ENCODE measurements at regions not wholly inside any gene's neighbourhood (a gene's known extent, or its start where the extent isn't known, plus 50 kb on each side); places are given as distances from the start of the nearest gene placed in this dataset.

DNA sequence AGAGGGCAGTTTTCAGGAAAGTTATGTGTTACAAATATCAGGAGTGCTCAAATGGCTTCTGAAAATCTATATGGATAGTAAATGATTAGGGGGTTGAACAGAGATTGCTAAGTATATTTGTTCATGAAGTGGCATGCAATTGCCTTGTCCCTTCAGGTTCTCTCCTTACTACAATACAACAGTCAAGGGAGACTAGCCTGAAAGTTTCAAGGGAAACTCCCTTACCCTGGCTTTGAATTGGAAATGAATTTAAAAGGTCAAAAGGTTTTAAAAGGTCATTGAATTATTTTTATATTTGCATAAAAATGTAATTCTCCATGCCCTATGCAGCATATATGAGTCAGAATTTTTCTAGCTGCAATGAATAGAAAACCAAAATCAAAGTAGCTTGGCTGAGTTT is 253.1 kb upstream of the SYT1 start:
- DNase-seq: no peak

DNA sequence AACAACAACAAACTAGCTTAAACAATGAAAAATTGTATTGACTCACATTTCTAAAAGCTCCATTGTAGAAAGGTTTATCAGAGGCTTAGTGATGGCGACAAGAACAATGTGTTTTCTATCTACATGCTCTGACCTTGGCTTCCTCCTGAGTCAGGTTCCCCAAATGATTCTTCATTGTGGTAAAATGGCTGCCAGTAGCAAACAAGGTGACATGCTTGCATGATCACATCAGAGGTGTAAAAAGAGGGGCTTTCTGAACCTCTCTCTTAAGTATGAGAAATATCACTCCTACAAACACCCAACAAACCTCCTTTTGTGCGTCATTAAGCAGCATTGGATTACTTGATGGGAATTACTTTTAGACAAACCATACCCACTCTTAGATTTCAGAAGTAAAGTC is 252.4 kb upstream of the SYT1 start:
- DNase-seq: no peak

DNA sequence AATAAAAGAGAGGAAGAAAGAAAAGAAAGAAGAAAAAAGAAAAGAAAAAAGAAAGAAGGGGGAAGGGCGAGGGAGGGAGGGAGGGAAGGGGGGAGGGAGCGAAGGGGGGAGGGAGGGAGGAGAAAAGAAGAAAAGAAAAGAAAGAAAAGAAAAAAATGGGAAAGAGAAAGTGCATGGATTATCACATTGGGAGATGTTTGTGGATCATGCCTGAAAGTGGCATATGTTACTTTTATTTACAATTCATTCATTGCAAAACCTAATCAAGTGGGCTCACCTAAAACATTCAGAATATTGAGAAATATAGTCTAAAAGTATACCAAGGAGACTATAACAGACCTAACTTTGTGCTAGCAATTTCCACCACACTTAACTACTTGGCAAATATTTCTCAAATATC is 246.9 kb upstream of the SYT1 start:
- DNase-seq: no peak

DNA sequence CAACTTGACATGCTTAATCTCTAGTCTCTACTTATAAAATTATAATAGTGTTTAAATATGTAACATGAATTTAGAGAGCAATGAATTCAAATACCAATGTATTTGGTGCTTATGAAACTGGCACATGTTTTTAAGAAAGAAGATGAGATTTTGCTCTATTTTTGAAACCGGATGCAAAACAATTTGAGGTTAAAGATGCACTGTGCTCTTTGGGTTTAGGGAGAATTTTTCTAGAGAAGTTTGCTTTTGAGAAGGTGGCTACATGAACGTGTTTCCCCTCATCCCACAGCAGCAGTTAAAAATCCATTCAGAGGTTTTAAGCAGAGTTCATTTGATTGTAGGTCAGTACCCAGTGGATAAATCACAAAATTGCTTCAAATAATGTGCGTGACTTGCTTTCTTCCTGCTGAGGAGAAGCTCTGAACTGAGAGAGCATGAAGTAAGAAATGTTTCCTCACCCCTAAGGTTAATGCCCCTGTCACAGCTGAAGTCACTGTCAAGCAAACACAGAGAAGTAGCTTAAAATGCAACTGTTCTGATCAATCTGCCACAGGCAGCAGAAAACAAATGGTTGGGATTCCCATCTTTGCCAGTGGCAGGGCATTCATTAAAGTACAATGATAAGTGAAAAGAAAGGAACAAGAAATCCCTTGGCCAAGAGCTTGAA is 241.9 kb upstream of the SYT1 start:
- DNase-seq: no peak

DNA sequence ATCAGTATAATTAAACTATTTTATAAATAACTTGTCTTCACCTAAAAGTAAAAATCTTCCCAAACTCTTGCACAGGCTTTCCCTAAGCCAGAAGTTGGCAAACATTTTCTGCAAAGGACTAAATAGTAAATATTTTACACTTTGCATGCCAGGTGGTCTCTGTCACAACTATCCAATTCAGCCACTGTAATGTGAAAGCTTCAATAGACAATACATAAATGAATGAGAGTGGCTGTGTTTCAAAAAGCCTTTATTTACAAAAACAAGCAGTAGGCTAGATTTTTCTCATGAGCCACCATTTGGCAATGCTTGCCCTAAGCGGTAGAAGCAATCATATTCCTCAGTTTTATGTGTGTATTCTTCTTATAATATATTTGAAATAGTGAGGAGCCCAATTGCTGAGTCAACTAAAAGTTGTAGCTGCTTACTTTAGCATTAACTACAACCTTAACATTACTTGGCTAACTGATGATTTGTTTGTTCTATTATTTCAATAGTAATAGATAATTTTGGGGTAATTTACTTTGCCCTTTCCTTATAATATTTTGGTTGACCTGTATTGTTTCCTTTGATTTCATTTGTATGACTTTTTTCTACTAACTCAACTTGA is 236.0 kb upstream of the SYT1 start:
- no peak for DNase-seq

DNA sequence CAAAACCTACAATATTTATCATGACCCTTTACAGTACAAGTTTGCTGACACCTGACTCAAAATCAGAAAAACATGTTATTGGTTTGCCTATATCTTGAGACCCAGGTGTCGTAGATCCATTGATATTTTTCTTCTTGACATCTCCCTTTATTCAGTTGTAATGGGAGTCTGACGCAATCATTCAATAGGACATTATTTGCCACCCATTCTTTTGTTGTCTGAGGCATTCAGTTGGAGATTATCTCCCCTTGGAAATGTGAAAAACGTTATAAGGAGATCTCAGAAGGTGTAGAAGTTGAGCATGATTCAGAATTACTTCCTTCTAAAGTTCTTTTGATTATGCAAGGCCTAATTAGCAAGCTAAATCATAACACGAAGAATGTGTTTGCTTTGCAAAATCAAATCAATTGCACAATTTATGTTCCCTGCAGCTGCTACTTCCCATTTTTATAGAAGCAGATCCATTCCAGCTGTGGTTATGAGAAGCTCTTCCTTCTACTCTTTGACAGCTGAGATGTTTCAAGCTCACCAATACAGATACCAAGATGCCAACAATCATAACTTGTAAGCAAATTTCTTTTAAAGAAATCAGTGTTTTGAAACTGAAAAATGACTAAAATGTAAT is 228.2 kb upstream of the SYT1 start:
- DNase-seq: no peak

DNA sequence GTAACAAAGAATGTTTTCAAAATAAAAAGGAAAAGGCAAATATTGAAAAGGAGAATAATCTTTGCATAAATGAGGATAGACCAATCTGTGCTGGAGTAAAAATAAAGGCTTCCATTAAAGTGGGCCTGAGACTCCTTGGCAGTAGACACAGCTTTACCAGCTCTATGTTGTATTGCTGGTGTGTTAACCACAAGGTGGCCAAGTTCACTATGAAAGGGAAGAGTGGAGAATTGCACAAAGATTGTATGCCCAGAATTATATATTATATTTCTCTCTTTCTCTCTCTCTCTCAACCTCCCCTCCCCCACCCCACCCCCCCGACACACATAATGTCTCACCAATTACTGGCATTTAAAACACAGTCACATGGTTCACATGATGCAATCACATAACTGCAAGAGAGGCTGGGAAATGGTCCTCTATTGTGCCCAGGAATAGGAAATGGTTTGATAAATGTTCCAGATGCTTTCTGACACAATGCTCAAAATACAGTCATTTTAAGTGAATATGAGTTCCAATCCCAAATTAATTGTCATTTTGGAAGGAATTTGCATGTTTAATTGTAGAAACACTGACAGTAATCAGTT is 222.6 kb upstream of the SYT1 start:
- peak; percentile 9 for DNase-seq

DNA sequence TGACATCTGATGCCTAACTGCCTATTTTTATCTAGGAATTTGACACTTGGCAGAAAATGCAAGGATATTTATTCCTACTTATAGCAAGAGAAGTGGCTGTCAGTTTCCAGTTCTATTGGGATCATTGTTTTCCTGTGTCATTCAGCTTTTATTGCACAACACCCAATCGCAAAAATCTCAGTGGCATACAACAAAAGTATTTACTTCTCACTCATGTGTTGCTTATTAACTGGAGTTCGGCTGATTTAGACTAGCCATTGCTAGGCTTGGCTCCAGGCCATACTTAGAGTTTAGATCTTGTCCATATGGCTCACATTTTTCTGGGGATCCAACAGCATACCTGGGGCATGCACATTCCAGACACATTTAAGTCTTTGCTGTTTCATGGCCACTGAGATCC is 218.6 kb upstream of the SYT1 start:
- peak; percentile 53 for DNase-seq

DNA sequence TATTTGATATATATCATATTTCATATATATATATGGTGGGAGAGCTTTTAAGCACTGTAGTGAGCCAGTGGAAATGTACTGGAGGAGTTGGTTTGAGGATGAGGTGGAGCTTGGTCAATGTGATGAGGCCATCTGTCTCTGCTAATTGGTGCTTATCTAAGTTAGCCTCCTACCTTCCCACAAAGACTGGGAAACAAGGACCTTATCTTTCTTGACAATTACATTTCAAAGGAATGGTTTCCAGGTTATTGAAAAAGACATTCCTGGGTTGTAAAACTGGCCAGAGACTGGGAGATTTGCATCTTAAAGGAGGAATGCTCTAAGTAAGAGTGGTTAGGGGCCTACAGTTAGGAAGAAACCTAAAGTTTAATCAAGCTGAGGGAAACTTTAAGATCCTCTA is 212.8 kb upstream of the SYT1 start:
- DNase-seq: peak; percentile 23

DNA sequence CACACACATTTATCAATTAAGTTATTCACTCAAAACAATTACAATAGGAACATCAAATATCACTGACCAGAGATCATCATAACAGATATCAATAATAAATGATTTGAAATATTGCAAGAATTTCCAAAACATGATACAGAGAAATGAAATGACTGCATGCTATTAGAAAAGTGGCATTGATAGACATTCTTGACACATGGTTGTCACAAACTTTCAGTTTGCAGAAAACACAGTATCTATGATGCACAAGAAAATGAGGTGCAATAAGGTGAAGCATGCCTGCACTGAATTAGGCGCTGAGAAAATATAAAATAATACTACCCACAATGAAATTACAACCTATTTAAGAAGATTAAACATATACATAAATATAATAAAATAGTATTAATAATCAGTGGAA is 198.0 kb upstream of the SYT1 start:
- no peak for DNase-seq

DNA sequence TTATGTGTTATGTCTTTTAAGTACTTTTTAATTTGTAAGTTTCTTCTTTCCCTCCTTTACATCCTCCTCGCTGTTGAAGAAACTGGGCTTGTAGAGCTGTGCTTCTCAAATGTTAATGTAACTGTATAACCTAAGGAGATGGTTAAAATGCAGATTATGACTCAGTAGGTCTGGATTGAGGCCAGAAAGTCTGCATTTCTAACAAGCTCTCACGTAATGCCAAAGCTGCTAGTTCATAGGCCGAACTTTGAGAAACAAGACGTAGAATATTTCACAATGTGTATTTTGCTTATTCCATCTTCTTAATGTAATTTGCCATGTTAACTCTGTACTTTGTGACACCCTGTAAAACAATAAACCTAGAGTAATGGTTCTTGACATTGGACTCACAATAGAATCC is 193.3 kb upstream of the SYT1 start:
- no peak for DNase-seq

DNA sequence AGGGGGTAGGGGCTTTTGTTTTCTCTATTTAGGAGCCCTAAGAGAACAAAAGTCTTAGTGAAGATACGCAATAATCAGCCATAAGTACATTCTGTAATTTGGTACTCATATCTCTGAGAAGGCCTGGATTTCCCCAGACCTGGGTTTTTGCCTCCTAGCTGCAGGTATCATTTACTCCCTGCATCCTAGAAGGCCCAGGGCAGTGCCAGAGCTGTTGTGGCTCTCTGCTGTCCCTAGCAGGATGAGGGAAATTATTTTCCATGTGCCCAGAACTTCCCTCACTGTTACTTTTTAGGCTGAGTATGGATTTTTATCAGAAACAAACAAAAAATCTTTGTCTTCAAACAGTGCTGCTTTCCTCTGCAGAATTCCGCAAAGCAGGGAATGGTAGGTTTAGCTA is 192.5 kb upstream of the SYT1 start:
- no peak for DNase-seq

DNA sequence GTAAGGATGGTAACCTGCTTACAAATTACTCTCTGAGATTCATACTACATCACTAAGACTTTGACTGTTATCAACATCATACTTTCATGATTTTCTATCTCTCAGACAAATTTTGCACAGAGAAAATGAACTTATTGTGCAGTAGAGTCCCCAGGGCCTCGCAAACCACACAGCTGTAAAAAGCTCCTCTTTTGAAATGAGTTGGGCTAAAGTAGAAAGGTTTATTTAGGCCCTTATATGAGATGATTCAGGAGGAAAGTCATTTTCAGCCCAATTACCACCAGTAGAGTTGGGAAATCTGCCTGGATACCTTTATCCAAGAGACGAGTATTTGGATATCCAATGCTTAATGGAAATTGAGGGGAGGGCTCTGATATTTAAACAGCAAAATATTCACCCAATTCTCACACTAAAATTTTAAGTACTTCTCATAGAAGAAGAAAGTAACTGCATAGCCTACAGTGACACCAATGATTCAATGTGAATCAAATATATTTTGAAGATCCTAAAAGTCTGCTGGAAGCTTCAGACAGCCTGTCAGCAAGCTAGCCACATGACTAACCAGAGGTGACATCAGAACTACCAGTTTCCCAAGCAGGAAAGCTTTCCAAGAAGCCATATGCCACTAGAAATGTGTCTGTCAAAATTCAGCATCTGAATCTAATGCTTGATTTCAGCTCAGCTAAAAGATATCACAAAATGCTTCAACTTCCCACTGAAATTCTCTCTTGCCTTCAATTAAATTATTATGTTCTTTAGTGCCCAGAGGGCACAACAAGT is 190.1 kb upstream of the SYT1 start:
- DNase-seq: peak; percentile 29

DNA sequence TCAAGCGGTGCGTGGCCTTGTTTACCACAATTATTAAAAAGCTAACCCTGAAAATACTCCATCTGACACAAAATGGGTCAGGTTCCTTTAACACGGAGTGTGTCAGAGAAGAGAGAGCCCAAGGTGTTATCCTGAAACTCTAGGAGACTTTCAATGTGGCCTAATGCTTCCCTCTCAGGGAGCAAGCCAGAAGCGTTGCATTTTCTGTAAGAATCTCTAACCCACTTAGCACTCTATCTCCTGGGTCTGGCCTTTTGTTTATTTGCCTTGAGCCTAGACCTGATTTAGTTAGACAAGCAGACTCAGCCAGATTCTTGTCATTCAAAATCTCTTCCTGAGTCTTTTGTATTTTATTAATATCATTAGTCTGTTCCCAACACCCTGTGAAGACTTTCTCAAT is 184.0 kb upstream of the SYT1 start:
- DNase-seq: peak; percentile 10

DNA sequence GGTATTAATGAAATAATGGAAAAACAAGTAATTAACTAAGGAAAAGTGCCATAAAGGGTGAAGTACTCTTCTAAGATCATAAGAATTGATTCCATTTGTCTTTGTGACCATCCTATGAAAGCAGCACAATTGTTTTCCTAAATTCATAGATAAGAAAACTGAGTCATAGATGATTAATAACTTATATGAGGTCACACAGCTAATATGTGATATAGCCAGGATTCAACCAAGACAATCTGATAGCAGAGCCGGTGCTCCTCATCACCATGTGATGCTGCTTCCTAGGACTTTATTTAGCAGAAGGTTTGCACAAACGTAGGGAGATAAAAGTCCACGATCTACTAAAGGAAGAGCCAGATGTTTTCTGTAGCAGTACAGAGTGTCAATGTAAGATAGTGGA is 181.5 kb upstream of the SYT1 start:
- no peak for DNase-seq

DNA sequence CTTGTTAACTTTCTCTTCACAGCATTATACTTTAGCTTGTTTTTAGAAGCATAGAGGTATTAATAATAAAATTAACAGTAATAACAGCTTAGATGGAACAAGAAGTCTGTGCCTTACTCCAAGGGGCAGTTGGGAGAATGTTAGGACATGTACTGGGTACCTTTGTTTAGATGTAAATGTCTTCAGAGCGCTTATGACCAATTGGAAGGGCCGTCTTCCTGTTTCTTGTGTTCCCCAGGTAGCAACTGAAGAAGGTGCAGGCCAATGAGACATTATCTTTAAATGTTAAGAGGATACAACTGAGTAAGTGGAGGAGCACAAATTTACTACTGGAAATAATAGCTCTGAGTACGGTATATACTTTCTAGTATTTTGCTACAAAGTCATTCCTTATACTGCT is 180.9 kb upstream of the SYT1 start:
- DNase-seq: no peak

DNA sequence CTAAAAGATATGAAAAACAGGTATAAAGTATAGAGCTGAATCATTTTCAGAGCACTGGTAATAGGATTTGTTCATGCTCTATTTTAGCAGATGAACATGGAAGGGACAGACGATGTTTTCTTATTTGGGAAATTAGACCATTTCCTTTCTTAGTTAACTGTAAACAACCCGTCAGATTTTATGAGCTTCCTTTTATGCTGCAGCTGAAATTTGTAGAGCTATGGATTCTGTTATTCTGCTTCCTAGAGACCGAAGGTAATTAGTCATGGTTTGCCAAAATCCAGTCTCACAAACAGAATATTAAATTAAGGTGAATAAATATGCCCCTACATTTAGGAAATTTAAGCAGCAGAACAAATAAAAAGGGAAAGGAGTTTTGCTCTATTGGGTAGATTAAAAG is 180.2 kb upstream of the SYT1 start:
- no peak for DNase-seq

DNA sequence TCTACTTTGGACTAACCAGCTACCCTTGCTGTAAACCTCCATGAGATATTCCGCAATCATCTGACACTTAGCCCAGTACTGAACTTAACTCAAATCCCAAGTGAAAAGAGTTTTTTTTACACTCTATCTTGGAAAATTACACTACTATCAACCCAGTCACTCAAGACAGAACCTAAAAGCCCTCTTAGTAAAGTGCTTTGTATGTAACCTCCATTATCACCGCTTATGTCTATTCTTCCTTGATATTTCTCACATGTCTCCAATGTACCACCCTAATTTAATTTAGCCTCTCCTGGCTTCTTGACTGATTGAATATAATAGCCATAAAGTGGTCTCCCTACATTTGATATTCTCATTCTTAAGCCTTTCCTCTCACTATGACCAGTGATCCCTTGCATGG is 168.8 kb upstream of the SYT1 start:
- DNase-seq: no peak

DNA sequence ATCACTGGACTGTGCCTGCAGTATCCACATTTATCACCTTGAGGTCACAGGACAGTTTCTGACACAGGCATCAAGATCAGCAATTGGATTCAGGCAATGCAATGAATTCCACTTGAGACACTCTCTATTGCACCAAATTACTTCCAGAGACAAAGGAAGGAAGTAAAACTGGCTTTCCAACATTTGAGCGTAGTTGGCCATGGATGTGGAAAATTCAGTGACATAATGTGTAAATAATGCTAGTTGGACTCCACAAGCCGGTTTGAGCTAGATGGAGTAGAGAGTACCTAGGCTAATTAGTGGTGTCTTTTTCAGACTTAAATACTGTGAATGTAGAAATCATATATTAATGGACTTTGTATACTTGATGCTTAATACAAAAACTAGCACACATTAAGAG is 168.3 kb upstream of the SYT1 start:
- no peak for DNase-seq

DNA sequence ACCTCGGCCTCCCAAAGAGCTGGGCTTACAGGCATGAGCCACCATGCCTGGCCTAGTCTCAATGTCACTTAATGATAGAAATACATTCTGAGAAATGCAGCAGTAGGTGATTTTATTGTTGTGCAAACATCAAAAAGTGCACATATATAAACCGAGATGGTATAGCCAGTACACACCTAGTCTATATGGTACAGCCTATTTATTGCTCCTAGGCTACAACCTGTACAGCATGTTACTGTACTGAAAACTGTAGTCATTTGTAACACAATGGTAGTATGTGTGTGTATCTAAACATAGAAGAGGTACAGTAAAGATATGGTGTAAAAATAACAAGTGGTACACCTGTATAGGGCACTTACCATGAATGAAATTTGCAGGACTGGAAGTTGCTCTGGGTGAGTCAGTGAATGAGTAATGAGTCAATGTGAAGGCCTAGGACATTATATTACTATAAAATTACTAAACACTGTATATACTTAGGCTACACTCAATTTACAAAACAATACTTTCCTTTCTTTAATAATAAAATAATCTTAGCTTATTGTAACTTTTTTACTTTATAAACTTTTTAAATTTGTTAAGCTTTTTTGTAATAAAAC is 166.7 kb upstream of the SYT1 start:
- no peak for DNase-seq

DNA sequence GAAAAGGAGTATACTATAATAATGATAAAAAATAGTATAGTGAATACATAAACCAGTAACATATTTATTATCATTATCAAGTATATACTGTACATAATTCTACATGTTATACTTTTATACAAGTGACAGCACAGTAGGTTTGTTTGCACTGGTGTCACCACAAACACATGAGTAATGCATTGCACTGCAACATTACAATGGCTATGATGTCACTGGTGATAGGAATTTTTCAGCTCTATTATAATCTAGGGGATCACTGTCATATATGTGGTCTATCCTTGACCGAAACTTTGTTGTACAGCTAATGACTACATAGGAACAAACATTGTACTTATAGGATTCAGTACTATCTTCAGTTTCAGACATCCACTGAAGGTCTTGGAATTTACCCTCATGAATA is 165.8 kb upstream of the SYT1 start:
- no peak for DNase-seq

DNA sequence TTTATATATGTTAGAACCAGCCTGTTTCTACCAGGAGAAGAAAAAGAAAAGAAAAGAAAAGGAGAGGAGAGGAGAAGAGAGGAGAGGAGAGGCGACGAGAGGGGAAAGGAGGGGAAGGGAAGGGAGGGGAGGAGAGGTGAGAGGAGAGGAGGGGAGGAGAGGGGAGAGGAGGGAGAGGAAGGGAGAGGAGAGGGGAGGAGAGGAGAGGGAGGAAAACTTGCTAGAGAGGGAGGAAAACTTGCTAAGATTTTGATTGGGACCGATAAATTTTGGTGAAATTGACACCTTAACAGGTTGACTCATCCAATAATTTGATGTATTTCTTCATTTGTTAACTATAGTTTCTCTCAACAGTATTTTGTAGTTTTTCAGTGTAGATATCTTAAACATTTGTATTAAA is 164.0 kb upstream of the SYT1 start:
- DNase-seq: no peak

DNA sequence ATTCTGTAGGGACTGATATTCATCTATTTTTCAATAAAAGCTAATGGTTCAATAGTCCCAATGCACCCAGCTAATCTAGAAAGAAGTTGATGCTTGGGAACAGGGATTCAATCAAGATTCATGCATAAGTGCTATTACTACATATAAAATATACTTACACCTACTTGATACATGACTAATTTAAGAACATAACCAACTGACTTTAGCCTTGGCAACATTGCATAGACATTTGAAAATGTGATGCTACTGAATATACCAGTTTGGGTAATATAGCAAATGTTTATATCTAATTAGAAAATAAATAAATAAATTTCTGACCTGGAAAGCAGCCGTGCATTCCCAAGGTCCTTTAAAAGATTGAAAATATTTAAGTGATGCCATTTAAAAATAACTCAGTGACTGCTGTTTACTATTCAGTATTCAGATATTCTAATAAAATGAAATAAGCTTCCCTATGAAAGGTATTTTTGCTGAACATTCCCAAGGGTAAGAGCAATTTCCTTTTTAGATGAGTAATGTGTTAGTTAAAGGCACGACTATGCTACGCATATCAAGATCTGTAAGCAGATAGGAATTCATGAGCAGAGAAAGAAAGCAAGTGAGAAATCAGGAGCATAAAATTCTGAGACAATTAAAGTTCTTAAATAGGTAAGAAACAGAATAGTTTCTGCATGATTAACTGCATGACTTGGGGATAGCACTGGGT is 160.6 kb upstream of the SYT1 start:
- DNase-seq: no peak
